PC-9 (cell line): ENCODE measurements at regions not wholly inside any gene's neighbourhood (a gene's known extent, or its start where the extent isn't known, plus 50 kb on each side); places are given as distances from the start of the nearest gene placed in this dataset.

Source experiments
- BruUV-seq: library from RNA; stranded (reverse); fragments of 400-500 nt; replicated peaks from 2 replicates; lab custom pipeline; 2021; lab: Mats Ljungman, UMichigan
- CTCF ChIA-PET: fragments of 300-600 bp; sonication (Branson Sonifier 250); formaldehyde crosslinking; loops from one replicate; lab custom pipeline; 2022; ENCODE audit warnings: antibody characterized with exemption; lab: Charles Lee
- POLR2A ChIA-PET: fragments of 300-600 bp; sonication (Branson Sonifier 250); formaldehyde crosslinking; loops from one replicate; lab custom pipeline; 2022; ENCODE audit warnings: antibody characterized with exemption; ENCODE audit not compliant: unreplicated experiment; lab: Charles Lee
- DNase-seq, 2 experiments: peaks; one replicate each; pipeline versions ENCODE4 v3.0.0 to v3.0.0-alpha.2; 2015 to 2022; ENCODE audit warnings: mixed read lengths in 1 of 2
- H2AFZ ChIP-seq: fragments of 200-600 bp; sonication (generic); 2 replicates; pipeline ENCODE4 v1.8.1; 2017; ENCODE audit warnings: antibody characterized with exemption
- H3F3A ChIP-seq: fragments of 200-600 bp; sonication (generic); 2 replicates; pipeline ENCODE4 v1.8.1; 2017; ENCODE audit warnings: antibody characterized with exemption, mild to moderate bottlenecking, low read depth; ENCODE audit not compliant: insufficient read depth
- H3K27ac ChIP-seq: fragments of 200-600 bp; sonication (generic); 2 replicates; pipeline ENCODE4 v1.6.1; 2016; ENCODE audit warnings: mixed run types
- H3K27me3 ChIP-seq: fragments of 200-600 bp; sonication (generic); 2 replicates; pipeline ENCODE4 v1.6.1; 2016; ENCODE audit warnings: low read depth, mixed run types; ENCODE audit not compliant: insufficient read depth
- H3K36me3 ChIP-seq: fragments of 200-600 bp; sonication (generic); 2 replicates; pipeline ENCODE4 v1.6.1; 2016; ENCODE audit warnings: low read depth, mixed run types
- H3K4me1 ChIP-seq: fragments of 200-600 bp; sonication (generic); replicated peaks from 2 replicates; pipeline ENCODE4 v1.6.1; 2016; ENCODE audit warnings: mixed run types; ENCODE audit not compliant: insufficient read depth
- H3K4me2 ChIP-seq: fragments of 200-600 bp; sonication (generic); 2 replicates; pipeline ENCODE4 v1.6.1; 2017; ENCODE audit warnings: mixed run types
- H3K4me3 ChIP-seq: fragments of 200-600 bp; sonication (generic); 2 replicates; pipeline ENCODE4 v1.6.1; 2016; ENCODE audit warnings: mixed run types
- H3K79me2 ChIP-seq: fragments of 200-600 bp; sonication (generic); 2 replicates; pipeline ENCODE4 v1.6.1; 2017; ENCODE audit warnings: low read depth, mixed run types
- H3K9me2 ChIP-seq: fragments of 200-600 bp; sonication (generic); 2 replicates; pipeline ENCODE4 v1.8.1; 2017; ENCODE audit warnings: mild to moderate bottlenecking; ENCODE audit not compliant: insufficient read depth
- H3K9me3 ChIP-seq: fragments of 200-600 bp; sonication (generic); 2 replicates; pipeline ENCODE4 v1.8.1; 2016; ENCODE audit warnings: low read depth; ENCODE audit not compliant: insufficient read depth
- H4K20me1 ChIP-seq: fragments of 200-600 bp; sonication (generic); 2 replicates; pipeline ENCODE4 v1.8.1; 2017; ENCODE audit not compliant: insufficient read depth
- EZH2 ChIP-seq: fragments of 200-600 bp; sonication (generic); IDR thresholded peaks from 2 replicates; pipeline ENCODE4 v1.8.0; 2017; ENCODE audit warnings: antibody characterized with exemption, low read depth
- intact Hi-C: fragments of 100-400 bp; cut with micrococcal nuclease; formaldehyde crosslinking; loops from one replicate; pipeline ENCODE4 v1.10.0; 2022; ENCODE audit not compliant: unreplicated experiment
- TF ChIP-seq, protein P1 (sequence below): fragments of 200-600 bp; sonication (generic); conservative IDR thresholded peaks from 2 replicates; pipeline ENCODE4 v1.6.1; 2017; ENCODE audit warnings: mixed run types, antibody characterized with exemption, mild to moderate bottlenecking, moderate library complexity

DNA sequence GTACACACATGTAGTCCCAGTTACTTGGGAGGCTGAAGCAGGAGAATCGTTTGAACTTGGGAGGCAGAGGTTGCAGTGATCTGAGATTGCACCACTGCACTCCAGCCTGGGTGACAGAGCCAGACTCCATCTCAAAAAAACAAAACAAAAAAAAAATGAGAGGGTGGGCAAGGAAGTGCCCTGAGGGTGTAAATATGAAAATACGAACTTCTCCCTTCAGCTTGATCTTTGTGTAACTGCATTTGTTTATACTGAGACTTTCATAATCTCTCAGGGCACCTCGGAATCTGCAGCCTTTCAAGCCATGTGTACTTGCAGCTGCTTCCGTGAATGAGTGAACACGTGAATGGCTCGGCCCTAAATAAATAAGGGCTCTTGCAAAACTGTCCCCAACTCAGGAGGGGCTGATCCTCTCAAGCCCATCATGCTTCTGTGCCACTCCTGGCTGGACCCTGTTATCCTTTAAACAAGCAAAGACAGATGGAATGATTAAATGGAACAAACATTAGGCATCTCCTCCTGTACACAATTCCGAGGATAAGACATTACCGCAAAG, 96.8 kb downstream of the BOD1L2 start:
- peaks cover 7% of the 10 kb centered on the region; the same call in 1 of the 2 replicates for H3F3A ChIP-seq
- H3K27me3 ChIP-seq, result no peaks in the 10 kb centered on the region
- no peaks in the 10 kb centered on the region for H4K20me1 ChIP-seq
- H3K36me3 ChIP-seq, result no peaks in the 10 kb centered on the region
- no peak overlapping the region for H3K4me2 ChIP-seq
- H3K9me3 ChIP-seq, result no peaks in the 10 kb centered on the region
- H2AFZ ChIP-seq, result no peak overlapping the region
- H3K27ac ChIP-seq, result no peak overlapping the region
- DNase-seq, result no peak
- CTCF ChIA-PET, result no interaction called here
- H3K4me1 ChIP-seq, result peaks cover 13% of the 10 kb centered on the region
- BruUV-seq, result no TSS peak
- H3K79me2 ChIP-seq, result no peaks in the 10 kb centered on the region
- no peak for TF ChIP-seq EZH2
- TF ChIP-seq, protein P1, sequence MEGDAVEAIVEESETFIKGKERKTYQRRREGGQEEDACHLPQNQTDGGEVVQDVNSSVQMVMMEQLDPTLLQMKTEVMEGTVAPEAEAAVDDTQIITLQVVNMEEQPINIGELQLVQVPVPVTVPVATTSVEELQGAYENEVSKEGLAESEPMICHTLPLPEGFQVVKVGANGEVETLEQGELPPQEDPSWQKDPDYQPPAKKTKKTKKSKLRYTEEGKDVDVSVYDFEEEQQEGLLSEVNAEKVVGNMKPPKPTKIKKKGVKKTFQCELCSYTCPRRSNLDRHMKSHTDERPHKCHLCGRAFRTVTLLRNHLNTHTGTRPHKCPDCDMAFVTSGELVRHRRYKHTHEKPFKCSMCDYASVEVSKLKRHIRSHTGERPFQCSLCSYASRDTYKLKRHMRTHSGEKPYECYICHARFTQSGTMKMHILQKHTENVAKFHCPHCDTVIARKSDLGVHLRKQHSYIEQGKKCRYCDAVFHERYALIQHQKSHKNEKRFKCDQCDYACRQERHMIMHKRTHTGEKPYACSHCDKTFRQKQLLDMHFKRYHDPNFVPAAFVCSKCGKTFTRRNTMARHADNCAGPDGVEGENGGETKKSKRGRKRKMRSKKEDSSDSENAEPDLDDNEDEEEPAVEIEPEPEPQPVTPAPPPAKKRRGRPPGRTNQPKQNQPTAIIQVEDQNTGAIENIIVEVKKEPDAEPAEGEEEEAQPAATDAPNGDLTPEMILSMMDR, result no peak
- intact Hi-C loops, result no loop called here
- POLR2A ChIA-PET, result no interaction called here
- no peak overlapping the region for H3K4me3 ChIP-seq
- no peaks in the 10 kb centered on the region for H3K9me2 ChIP-seq

DNA sequence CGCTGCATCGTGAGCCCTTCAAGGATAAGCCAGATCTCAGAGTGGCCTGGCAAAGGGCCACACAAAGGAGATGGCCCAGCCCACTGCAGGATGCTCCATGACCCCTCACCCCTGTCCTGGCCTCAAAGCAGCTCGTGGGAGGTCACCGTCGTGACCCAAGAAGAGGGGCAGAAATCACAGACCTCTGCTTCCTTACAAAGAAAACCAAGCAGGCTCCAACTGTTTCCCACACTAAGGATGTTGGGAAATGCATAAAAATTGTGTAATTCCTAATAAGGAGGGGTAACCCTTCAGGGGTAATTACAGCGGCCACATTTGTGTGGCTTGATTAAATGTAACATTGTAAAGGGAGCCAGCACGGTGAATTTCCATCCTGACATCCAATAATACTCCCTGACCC, 102.3 kb downstream of the BOD1L2 start:
- TF ChIP-seq EZH2, result no peak
- TF ChIP-seq, protein P1, result no peak
- Histone ChIP-seq H3K36me3 (no peaks in the 10 kb centered on the region), H3K4me1 (no peaks in the 10 kb centered on the region), H3F3A (no peaks in the 10 kb centered on the region), H3K27ac (no peak overlapping the region), H3K4me3 (no peak overlapping the region), H3K79me2 (no peaks in the 10 kb centered on the region), H2AFZ (no peak overlapping the region), H3K9me3 (no peaks in the 10 kb centered on the region), H4K20me1 (no peaks in the 10 kb centered on the region), H3K4me2 (no peak overlapping the region), H3K9me2 (no peaks in the 10 kb centered on the region), H3K27me3 (no peaks in the 10 kb centered on the region)
- no peak for DNase-seq
- POLR2A ChIA-PET, result no interaction called here
- CTCF ChIA-PET, result no interaction called here
- no TSS peak for BruUV-seq
- intact Hi-C loops, result no loop called here

DNA sequence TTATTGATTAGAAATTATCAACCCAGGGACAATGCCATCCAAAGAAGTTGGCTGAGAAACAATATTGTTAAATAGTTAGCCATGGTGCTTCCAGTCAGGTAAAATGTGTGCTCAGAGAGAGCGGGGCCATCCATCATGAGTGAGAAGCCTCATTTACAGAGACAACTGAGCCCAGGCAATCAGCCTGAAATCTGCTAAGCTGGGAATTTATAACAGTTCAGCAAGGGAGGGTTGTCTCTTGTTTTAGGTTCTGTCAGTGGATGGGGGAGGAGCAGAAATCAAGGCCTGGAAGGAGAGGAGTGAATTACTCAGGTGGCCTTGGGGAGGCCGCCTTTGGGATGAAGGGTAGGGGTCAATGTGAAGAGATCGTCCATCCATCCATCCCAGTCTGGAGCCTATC, 102.5 kb upstream of the ST8SIA3 start:
- intact Hi-C loops, result no loop called here
- no peak for DNase-seq
- no peaks in the 10 kb centered on the region for H3F3A ChIP-seq
- H3K9me2 ChIP-seq, result no peaks in the 10 kb centered on the region
- no peak overlapping the region for H3K4me3 ChIP-seq
- no peaks in the 10 kb centered on the region for H3K79me2 ChIP-seq
- H3K9me3 ChIP-seq, result no peaks in the 10 kb centered on the region
- no peak overlapping the region for H3K27ac ChIP-seq
- H3K4me1 ChIP-seq, result no peaks in the 10 kb centered on the region
- BruUV-seq, result no TSS peak
- ChIA-PET POLR2A (no interaction called here), CTCF (no interaction called here)
- H3K36me3 ChIP-seq, result no peaks in the 10 kb centered on the region
- H3K4me2 ChIP-seq, result no peak overlapping the region
- H4K20me1 ChIP-seq, result no peaks in the 10 kb centered on the region
- no peak overlapping the region for H2AFZ ChIP-seq
- TF ChIP-seq EZH2, result no peak
- TF ChIP-seq, protein P1, result no peak
- H3K27me3 ChIP-seq, result no peaks in the 10 kb centered on the region
